Caco-2 (cell line): ENCODE measurements at regions not wholly inside any gene's neighbourhood (a gene's known extent, or its start where the extent isn't known, plus 50 kb on each side); places are given as distances from the start of the nearest gene placed in this dataset.

Experiments used
- BruUV-seq: library from RNA; stranded (reverse); fragments of 400-500 nt; replicated peaks from 2 replicates; lab custom pipeline; 2021; lab: Mats Ljungman, UMichigan
- CTCF ChIA-PET: fragments of 300-600 bp; sonication (Branson Sonifier 250); formaldehyde crosslinking; loops from one replicate; lab custom pipeline; 2022; ENCODE audit warnings: antibody characterized with exemption; lab: Charles Lee
- POLR2A ChIA-PET: fragments of 300-600 bp; sonication (Branson Sonifier 250); formaldehyde crosslinking; loops from one replicate; lab custom pipeline; 2022; ENCODE audit warnings: antibody characterized with exemption; lab: Charles Lee
- DNase-seq, 2 experiments: peaks; one replicate each; pipeline versions ENCODE4 v3.0.0 to v3.0.0-alpha.2; 2020 to 2022
- H3K27me3 ChIP-seq: replicated peaks from 2 replicates; pipeline ENCODE4 v1.6.0; 2011; ENCODE audit warnings: low read length; ENCODE audit not compliant: control insufficient read depth, insufficient read depth
- H3K36me3 ChIP-seq: 2 replicates; pipeline ENCODE4 v1.5.1; 2011; ENCODE audit warnings: low read length; ENCODE audit not compliant: control insufficient read depth, insufficient read depth
- H3K4me1 ChIP-seq: fragments of 250-450 bp; sonication (Bioruptor Pico); 2 replicates; pipeline ENCODE4 v1.5.1; 2020; ENCODE audit warnings: mild to moderate bottlenecking
- H3K4me3 ChIP-seq: 2 replicates; pipeline ENCODE4 v1.5.1; 2011; ENCODE audit warnings: low read depth, mild to moderate bottlenecking, control low read depth, low read length
- H3K9me3 ChIP-seq: fragments of 250-450 bp; sonication (Bioruptor Pico); 2 replicates; pipeline ENCODE4 v1.5.1; 2020; ENCODE audit warnings: mild to moderate bottlenecking, moderate library complexity
- H3K27ac Mint-ChIP-seq: one replicate; pipeline ENCODE4 v1.8.0; 2022; ENCODE audit warnings: mixed read lengths; ENCODE audit not compliant: unreplicated experiment
- H3K27me3 Mint-ChIP-seq: one replicate; pipeline ENCODE4 v1.8.0; 2022; ENCODE audit warnings: mixed read lengths; ENCODE audit not compliant: insufficient read depth, unreplicated experiment
- H3K36me3 Mint-ChIP-seq: one replicate; pipeline ENCODE4 v1.8.0; 2022; ENCODE audit warnings: mild to moderate bottlenecking, mixed read lengths; ENCODE audit not compliant: insufficient read depth, unreplicated experiment
- H3K4me1 Mint-ChIP-seq: one replicate; pipeline ENCODE4 v1.8.0; 2022; ENCODE audit warnings: low read depth, mixed read lengths; ENCODE audit not compliant: unreplicated experiment
- H3K4me3 Mint-ChIP-seq: one replicate; pipeline ENCODE4 v1.8.0; 2022; ENCODE audit warnings: mild to moderate bottlenecking, moderate library complexity, mixed read lengths; ENCODE audit not compliant: unreplicated experiment
- H3K9me3 Mint-ChIP-seq: one replicate; pipeline ENCODE4 v1.8.0; 2022; ENCODE audit warnings: mixed read lengths; ENCODE audit not compliant: unreplicated experiment
- CTCF ChIP-seq, 2 experiments: fragments of 200-600 bp in 1 of 2; IDR thresholded peaks; 1 replicate in 1 of 2; 2 replicates in 1 of 2; pipeline versions ENCODE4 v1.5.1 to v1.8.0; 2011 to 2022; ENCODE audit warnings: antibody characterized with exemption in 1 of 2, control low read depth in 1 of 2, inconsistent platforms in 1 of 2, low read depth in 1 of 2, low read length in 1 of 2, mild to moderate bottlenecking in 1 of 2, moderate library complexity in 1 of 2; ENCODE audit not compliant: insufficient read depth in 1 of 2, severe bottlenecking in 1 of 2, unreplicated experiment in 1 of 2
- intact Hi-C: fragments of 100-400 bp; cut with micrococcal nuclease; formaldehyde crosslinking; loops from one replicate; pipeline ENCODE4 v1.10.0; 2022; ENCODE audit not compliant: unreplicated experiment

- no TSS peak for BruUV-seq
- no peak overlapping the region for H3K27ac Mint-ChIP-seq
- H3K4me3 ChIP-seq: no peak overlapping the region
- peaks cover 16% of the 10 kb centered on the region for H3K9me3 ChIP-seq
- H3K4me3 Mint-ChIP-seq: no peak overlapping the region
- H3K4me1 ChIP-seq: no peaks in the 10 kb centered on the region
- no peaks in the 10 kb centered on the region for H3K27me3 ChIP-seq
- intact Hi-C loops: no loop called here
- no peaks in the 10 kb centered on the region for H3K4me1 Mint-ChIP-seq
- CTCF ChIA-PET: no interaction called here
- peaks cover 3% of the 10 kb centered on the region for H3K27me3 Mint-ChIP-seq
- H3K36me3 Mint-ChIP-seq: no peaks in the 10 kb centered on the region
- H3K9me3 Mint-ChIP-seq: peaks cover 11% of the 10 kb centered on the region
- POLR2A ChIA-PET: no interaction called here
- H3K36me3 ChIP-seq: no peaks in the 10 kb centered on the region
- no peak for DNase-seq
- no peak for TF ChIP-seq CTCF (IDR thresholded peaks at IDR 0.05; ENCODE audit: insufficient read depth in 1 of 2, low read depth in 1 of 2, low read length in 1 of 2, severe bottlenecking in 1 of 2, unreplicated experiment in 1 of 2)
These were observed 164.1 kb upstream of the NEBL start for GRCh38 chr10:21061184-21061583.

- BruUV-seq: no TSS peak
- no peak for DNase-seq
- no peak for TF ChIP-seq CTCF (IDR thresholded peaks at IDR 0.05; ENCODE audit: insufficient read depth in 1 of 2, low read depth in 1 of 2, low read length in 1 of 2, severe bottlenecking in 1 of 2, unreplicated experiment in 1 of 2)
- no peaks in the 10 kb centered on the region for H3K36me3 Mint-ChIP-seq
- H3K4me1 Mint-ChIP-seq: no peaks in the 10 kb centered on the region
- Histone ChIP-seq H3K4me3 (no peak overlapping the region), H3K9me3 (peaks cover 16% of the 10 kb centered on the region), H3K27me3 (no peaks in the 10 kb centered on the region), H3K4me1 (no peaks in the 10 kb centered on the region), H3K36me3 (no peaks in the 10 kb centered on the region)
- intact Hi-C loops: no loop called here
- POLR2A ChIA-PET: no interaction called here
- peaks cover 2% of the 10 kb centered on the region for H3K27me3 Mint-ChIP-seq
- no peak overlapping the region for H3K27ac Mint-ChIP-seq
- CTCF ChIA-PET: no interaction called here
- peaks cover 11% of the 10 kb centered on the region for H3K9me3 Mint-ChIP-seq
- H3K4me3 Mint-ChIP-seq: no peak overlapping the region
These were observed 163.5 kb upstream of the NEBL start for GRCh38 chr10:21060626-21061025.

GRCh38 chr10:21057989-21058388 is 160.9 kb upstream of the NEBL start:
- H3K27ac Mint-ChIP-seq: no peak overlapping the region
- POLR2A ChIA-PET: no interaction called here
- Histone ChIP-seq H3K4me3 (no peak overlapping the region), H3K27me3 (no peaks in the 10 kb centered on the region), H3K9me3 (peaks cover 16% of the 10 kb centered on the region), H3K36me3 (no peaks in the 10 kb centered on the region), H3K4me1 (no peaks in the 10 kb centered on the region)
- no peak for DNase-seq
- TF ChIP-seq CTCF (IDR thresholded peaks at IDR 0.05; ENCODE audit: insufficient read depth in 1 of 2, low read depth in 1 of 2, low read length in 1 of 2, severe bottlenecking in 1 of 2, unreplicated experiment in 1 of 2): no peak
- intact Hi-C loops: no loop called here
- peaks cover 2% of the 10 kb centered on the region for H3K27me3 Mint-ChIP-seq
- no peaks in the 10 kb centered on the region for H3K4me1 Mint-ChIP-seq
- BruUV-seq: no TSS peak
- H3K9me3 Mint-ChIP-seq: peaks cover 11% of the 10 kb centered on the region
- H3K36me3 Mint-ChIP-seq: no peaks in the 10 kb centered on the region
- CTCF ChIA-PET: no interaction called here
- no peak overlapping the region for H3K4me3 Mint-ChIP-seq
